Activated CD4-positive, alpha-beta T cell treated with anti-CD3 and anti-CD28 coated beads, Interleukin-2, amount 50 U/mL, for 4 hours (primary cell): ENCODE measurements at regions not wholly inside any gene's neighbourhood (a gene's known extent, or its start where the extent isn't known, plus 50 kb on each side); places are given as distances from the start of the nearest gene placed in this dataset.

Experiments
- DNase-seq, 2 experiments: peaks; one replicate each; pipeline ENCODE4 v3.0.0-alpha.2; 2020

GRCh38 chr5:123787136-123787535, 275.2 kb downstream of the CSNK1G3 start:
- no peak for DNase-seq

- no peak for DNase-seq
These were observed 274.4 kb downstream of the CSNK1G3 start for GRCh38 chr5:123786411-123786810.

GRCh38 chr5:123785162-123786071, 273.4 kb downstream of the CSNK1G3 start:
- no peak for DNase-seq

DNA sequence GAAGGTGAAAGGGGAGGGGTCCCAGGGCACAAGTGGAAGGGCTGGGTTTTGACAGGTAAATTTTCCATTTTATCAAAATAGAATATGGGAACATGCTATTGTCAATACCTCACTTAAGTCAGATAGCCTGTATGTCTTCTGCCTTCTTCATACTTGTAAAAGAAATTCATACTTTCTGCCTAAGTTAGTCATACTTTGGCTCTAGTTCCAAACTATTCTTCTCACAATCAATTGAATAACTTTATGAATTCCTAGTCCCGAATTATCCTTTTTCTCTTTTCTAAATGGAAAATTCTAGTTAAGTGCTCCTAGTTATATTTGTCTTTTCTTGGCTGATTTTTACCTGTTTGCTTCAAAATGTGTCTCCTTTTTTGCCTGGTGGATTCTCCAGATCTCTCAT, 271.4 kb downstream of the CSNK1G3 start:
- no peak for DNase-seq

GRCh38 chr5:123778641-123779040, 266.7 kb downstream of the CSNK1G3 start:
- DNase-seq, result no peak

DNA sequence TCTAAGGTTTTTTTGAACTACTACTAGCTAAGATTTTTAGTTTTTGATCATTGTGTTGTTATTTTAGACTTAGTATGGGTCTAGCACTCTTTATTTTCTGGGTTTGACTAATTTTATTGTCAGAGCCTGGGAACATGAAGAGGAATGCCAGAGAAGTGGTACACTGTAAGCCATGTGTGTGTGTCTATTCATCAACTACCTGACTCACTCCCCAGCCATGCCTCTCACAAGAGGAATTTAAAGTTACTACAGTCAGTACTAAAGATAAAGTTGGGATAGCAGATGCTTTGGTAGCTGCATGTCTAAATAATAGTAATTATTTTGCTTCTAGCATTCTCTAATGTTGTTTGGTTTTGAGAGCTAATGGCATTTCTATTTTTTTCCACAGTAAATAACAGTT, 264.8 kb downstream of the CSNK1G3 start:
- no peak for DNase-seq

DNA sequence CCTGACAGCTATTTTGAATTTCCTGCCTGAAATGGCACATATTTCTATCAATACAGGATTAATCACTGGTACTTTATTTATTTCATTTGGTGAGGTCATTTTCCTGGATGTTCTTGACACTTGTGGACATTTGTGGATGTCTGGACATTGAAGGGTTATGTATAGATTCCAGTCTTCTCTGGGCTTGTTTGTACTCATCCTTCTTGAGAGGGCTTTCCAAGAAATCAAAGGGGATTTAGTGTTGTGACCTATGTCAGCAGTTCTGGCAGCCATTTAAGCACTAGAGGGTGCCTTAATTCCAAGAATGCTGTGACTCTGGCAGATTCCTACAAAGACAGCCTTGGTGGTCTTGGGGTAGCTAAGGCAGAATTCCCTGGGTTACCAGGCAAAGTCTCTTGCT, 259.7 kb downstream of the CSNK1G3 start:
- DNase-seq, result no peak

DNA sequence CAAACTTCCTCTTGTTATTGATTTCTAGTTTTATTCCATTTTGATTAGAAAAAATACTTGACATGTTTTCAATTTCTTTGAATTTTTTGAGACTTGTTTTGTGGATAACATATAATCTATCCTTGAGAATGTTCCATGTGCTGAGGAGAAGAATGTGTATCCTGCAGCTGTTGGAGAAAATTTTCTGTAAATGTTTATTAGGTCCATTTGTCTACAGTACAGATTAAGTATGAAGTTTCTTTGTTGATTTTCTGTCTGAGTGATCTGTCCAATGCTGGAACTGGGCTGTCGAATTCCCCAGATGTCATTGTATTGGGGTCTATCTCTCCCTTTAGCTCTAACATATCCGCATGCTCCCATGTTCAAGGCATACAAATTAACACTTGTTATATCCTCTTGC, 251.2 kb downstream of the CSNK1G3 start:
- DNase-seq, result no peak

DNA sequence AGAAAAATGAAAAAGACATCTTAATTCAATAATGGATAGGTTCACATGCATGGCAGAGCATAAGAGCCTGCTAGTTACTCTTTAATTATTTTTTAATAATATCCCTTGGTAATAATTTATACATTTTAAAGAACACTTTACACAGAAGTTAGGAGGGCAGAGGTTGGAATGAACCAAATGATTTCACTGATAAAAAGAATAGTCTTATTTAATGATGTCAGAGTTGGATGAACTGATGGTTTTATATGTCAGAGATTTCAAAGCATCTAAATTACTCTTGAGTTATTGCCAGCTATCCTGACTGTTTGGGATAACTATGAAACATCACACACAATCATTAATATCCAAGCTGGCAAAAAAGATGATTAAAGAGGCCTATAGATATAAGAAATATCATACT, 244.8 kb downstream of the CSNK1G3 start:
- no peak for DNase-seq

- DNase-seq, result no peak
These were observed 244.3 kb downstream of the CSNK1G3 start for GRCh38 chr5:123756318-123756665.

GRCh38 chr5:123755653-123756317, 243.8 kb downstream of the CSNK1G3 start:
- DNase-seq, result no peak

DNA sequence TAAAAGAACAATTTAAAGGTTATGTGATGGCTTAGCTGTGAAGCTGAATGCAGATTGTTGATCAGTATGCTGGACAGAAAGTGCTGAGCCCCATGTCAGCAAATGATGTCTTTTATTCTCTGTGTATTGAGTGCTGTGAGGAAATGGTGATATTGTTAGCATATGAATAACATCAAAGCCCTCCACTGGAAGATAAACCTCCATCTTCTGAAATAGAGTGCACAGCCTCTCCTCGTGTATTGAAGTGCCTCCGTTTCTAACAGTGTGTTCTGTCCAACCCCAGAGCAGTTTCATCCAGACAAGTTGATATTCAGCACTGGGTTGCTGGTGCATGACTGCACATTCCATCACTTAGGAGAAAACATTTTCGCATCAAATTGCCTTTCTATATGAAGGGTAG, 242.9 kb downstream of the CSNK1G3 start:
- no peak for DNase-seq

- DNase-seq, result no peak
These were observed 242.2 kb downstream of the CSNK1G3 start for GRCh38 chr5:123753937-123754891.

DNA sequence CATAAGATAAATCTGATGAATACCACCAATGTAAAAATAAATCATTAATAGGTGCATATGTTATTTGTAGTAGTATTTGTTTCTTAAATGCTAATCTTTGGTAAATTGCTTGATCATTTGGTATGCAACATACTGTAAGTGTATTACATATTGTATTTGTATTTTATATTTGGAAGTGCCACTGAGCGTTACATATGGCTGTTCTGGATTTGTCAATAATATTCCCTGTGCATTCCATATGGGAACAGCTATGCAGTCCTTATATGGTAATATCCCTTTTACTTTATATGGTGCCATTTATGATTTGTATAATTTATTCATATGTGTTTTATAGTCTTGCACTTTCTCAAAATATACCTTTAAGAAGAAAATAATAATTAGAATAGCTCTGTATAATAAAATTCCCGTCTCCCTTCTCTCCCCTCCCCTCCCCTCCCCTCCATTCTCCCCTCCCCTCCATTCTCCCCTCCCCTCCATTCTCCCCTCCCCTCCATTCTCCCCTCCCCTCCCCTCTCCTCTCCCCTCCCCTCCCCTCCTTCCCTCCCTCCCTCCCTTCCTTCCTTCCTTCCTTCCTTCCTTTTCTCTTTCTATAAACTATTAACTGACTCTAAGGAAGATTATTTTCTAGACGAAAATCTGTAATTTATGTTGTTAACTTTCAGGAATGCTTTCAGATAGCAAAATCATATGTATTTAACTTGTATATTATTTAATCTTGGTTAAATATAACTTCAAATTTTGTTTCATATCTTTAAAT, 241.4 kb downstream of the CSNK1G3 start:
- no peak for DNase-seq

DNA sequence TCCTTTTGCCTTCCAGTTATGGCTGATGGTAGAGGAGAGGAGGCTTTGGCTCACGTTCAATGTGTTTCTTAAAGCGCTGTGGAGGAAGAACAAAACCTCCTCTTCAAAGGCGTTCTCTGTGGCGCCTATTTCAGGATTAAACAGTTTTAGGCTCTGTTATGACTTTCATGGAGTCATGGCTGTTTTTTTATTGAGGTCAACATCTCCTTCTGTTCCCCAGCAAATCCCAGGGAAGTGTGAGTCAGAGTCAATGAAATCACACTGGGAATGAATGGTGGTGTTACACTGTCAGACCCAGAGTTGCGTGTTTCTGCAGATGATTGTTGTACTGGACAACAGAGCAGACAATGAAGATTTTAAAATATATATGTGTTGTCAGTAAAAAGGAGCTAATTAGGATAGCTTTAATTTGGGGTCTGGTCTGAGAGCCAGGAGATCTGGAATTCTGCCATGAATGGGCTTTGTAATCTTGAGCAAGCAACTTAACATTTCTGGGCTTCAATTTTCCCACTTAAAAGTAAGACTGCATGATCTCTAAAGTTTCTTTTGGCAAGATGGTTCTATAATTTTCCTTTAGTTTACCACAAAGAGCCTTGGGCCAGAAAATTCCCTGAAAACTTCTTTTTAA, 240.7 kb downstream of the CSNK1G3 start:
- DNase-seq, result no peak

DNA sequence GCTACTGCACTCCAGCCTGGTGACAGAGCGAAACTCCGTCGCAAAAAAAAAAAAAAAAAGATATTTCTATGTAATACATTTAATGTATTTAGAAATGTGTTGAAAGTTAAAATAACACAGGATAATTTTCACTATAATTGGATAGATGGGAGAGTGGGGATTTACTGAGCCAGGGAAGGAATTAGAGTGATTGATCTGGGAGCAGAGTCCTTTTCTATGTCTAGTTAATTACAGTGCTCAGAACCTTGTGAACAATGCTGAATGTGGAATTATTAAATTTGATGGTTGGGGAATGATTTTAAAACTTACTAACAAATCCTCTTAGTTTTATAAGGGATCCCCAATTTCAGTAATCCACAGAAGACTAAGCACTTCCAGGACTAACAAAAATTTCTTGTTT, 239.7 kb downstream of the CSNK1G3 start:
- no peak for DNase-seq

- DNase-seq, result no peak
These were observed 236.3 kb downstream of the CSNK1G3 start for GRCh38 chr5:123748239-123748638.

DNA sequence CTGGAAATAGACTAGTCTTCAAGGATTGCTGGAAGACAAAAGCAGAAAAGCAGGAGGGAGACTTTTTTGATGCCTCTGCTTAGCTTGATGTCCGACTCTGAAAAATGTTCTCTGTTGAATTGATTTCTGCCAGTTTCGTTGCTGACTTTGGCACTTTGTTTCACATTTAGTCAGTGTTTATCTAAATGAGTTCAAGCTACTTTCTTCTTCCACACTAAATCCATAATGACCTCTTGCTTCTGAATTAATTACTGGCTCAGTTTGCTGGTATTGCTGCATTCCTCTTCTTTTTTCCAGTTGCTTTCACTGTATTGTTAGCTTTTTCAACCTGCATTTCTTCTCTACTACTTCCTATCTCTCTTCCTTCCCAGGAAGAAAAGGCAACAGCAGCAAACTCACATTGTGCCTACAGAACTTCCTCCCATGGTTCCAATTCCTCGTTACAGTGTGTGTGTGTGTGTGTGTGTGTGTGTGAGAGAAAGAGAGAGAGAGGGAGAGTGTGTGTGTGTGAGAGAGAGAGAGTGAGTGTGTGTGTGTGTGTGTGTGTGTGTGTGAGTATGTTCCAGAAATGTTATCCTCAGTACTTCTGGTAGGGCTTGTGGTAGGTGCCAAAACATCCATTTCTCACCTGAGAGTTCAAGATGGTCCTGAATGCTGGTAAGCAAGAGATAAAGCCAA, 234.8 kb downstream of the CSNK1G3 start:
- no peak for DNase-seq

DNA sequence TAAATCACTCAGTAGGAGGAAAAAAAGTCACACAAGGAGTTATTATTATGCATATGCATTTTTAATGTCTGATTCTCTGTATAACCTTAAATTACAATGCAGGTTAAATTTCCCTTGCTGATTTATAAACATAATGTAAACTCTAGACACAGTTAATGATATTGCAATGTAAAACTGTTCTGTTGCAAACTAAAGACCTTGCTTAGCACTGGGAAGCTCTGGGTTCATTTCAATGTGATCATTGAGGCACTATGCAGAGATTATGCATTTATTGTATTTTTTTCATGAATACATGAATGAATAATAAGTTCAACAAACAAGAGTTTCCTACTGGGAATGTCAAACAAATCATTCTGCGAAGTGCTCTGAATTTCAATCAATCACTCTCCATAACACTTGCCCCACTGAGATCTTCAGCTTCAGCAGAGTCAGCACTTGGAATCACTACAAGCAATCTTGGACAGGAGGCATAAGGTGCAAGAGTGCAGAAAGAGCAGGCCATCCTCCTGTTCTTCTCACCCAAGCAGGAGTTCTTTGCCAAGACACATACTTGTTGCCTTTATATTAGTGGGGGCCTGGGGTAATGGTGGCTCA, 232.1 kb downstream of the CSNK1G3 start:
- DNase-seq, result no peak

DNA sequence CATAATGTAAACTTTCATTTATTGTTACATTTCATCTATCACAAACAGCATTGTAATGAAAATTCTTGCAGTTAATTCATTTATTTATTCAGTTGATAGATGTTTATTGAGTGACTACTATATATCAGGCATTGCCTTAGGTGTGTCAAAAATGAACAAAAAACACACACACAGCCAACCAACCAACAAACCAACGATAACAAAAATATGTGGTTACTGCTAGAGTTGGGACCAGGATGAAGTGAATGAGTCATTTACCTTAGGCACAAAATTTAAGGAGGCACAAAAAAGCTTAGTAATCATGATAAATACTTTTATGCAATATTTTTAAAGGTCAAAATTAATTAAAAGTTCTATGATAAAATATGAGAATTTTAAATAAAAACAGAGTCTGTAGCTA, 223.4 kb downstream of the CSNK1G3 start:
- no peak for DNase-seq

- no peak for DNase-seq
These were observed 220.3 kb downstream of the CSNK1G3 start for GRCh38 chr5:123732257-123732656.
